COLO829 (cell line): ENCODE measurements at regions not wholly inside any gene's neighbourhood (a gene's known extent, or its start where the extent isn't known, plus 50 kb on each side); places are given as distances from the start of the nearest gene placed in this dataset.
"Not testable (repeated sequence)": the region's sequence is repeated elsewhere in the genome, so short reads cannot be mapped to it uniquely, and the experiment has no call there.

Experiments used
- DNase-seq: peaks from one replicate; pipeline ENCODE4 v3.0.0; 2012; ENCODE audit warnings: low spot score

DNA sequence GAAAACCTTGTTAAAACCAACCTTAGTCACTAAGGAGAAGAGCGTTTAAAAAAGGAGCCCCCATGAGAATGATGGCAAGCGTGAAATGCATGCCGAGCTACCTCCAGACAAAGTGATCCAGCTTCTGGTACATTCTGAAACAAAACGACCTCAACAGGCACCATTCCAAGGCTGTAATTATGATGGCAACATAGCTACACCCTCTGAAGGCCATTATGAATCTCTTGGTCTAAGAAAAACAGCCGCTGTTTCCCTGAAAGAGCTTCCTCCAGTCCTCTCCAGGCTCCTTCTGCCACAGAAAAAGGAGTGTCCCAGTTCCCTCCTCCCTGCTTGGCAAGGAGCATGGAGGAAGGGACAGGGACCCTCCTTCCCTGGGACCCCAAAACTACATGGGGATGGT, 50.0 kb upstream of the ABLIM1 start:
- no peak for DNase-seq

- no peak for DNase-seq
Observed at GRCh38 chr10:114708717-114709335, 50.8 kb upstream of the ABLIM1 start.

- no peak for DNase-seq
Observed at GRCh38 chr10:114709984-114710383, 51.9 kb upstream of the ABLIM1 start.

- DNase-seq: no peak
Observed at GRCh38 chr10:114711176-114711868, 53.2 kb upstream of the ABLIM1 start.

DNA sequence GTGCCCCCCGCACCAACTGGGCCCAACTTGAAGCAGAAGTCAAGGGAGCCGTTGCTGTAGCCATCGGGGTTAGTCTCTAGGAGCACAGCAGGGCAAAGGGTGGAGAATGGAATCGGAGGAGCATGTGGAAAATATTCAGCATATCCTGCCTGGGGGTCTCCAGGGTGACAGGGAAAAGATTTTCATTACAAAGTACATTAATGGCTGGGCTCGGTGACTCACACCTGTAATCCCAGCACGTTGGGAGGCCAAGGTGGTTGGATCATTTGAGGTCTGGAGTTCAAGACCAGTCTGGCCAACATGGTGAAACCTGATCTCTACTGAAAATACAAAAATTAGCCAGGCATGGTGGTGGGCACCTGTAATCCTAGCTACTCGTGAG, 53.8 kb upstream of the ABLIM1 start:
- DNase-seq: no peak

- DNase-seq: no peak
Observed at GRCh38 chr10:114713525-114714090, 55.5 kb upstream of the ABLIM1 start.

DNA sequence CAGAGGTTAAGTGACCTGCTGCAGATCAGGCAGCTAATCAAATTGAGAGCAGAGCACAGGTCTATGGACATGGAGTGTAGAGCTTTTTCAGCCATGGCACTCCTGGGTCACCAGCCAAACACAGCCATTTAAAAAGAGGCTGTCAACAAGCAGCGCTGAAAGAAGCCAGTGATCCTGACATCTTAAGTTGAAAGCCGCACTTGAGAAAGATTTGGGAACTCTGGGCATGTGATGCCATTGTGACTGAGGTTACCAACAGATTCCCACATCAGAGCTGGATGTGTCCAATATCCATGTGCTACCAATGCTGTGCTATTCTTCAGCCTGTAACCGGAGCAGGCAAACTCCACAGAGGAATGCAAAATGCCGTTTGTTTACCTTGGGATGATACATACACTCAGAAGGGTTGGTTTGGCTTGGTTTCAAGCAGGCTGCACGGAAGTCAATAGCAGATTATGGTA, 56.2 kb upstream of the ABLIM1 start:
- DNase-seq: peak; percentile 28

DNA sequence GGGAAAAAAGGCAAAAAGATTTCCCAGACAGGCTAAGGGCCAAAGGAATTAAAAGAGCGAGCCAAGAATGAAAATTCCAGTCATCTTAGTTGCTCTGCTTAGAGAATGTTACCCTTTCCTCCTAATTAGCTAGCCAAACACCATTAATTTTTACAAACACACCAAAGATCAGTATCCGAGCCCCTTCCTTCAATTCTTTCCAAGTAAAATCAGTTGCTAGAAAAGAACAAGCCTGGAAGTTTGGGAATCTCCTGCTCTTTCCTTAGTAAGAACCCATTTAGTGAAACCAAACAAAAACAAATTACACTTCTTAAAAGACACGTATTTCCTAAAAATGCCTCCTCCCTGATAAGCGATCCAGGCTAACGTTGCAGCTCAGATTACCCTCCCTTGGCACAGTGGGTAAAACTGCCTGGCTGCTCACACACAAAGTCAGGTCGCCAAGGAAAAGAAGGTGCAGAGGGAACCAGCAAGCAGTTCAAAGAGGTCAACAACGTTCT, 57.1 kb upstream of the ABLIM1 start:
- DNase-seq: no peak

GRCh38 chr10:114716811-114717404, 58.8 kb upstream of the ABLIM1 start:
- no peak for DNase-seq

DNA sequence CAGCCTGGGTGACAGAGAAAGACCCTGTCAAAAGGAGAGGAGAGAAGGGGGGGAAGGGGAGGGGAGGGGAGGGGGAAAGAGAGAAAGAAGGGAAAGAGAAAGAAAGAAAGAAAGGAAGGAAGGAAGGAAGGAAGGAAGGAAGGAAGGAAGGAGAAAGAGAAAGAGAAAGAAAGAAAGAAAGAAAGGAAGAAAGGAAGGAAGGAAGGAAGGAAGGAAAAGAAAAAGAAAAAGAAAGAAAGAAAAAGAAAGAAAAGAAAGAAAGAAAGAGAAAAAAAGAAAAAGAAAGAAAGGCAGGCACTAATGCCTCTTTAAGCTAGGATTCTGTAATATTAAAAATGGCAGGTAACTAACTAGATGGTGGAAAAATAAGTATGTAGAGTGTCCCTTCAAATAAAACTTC, 59.8 kb upstream of the ABLIM1 start:
- DNase-seq: not testable (repeated sequence)

GRCh38 chr10:114718374-114718773, 60.3 kb upstream of the ABLIM1 start:
- DNase-seq: no peak

- DNase-seq: no peak
Observed at GRCh38 chr10:114719311-114719710, 61.2 kb upstream of the ABLIM1 start.

DNA sequence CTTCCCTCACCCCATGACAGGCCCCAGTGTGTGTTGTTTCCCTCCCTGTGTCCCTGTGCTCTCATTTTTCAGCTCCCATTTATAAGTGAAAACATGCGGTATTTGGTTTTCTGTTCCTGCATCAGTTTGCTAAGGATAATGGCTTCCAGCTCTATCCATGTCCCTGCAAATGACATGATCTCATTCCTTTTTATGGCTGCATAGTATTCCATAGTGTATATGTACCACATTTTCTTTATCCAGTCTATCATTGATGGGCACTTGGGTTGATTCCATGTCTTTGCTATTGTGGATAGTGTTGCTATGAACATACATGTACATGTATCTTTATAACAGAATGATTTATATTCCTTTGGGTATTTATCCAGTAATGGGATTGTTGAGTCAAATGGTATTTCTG, 61.9 kb upstream of the ABLIM1 start:
- DNase-seq: not testable (repeated sequence)

DNA sequence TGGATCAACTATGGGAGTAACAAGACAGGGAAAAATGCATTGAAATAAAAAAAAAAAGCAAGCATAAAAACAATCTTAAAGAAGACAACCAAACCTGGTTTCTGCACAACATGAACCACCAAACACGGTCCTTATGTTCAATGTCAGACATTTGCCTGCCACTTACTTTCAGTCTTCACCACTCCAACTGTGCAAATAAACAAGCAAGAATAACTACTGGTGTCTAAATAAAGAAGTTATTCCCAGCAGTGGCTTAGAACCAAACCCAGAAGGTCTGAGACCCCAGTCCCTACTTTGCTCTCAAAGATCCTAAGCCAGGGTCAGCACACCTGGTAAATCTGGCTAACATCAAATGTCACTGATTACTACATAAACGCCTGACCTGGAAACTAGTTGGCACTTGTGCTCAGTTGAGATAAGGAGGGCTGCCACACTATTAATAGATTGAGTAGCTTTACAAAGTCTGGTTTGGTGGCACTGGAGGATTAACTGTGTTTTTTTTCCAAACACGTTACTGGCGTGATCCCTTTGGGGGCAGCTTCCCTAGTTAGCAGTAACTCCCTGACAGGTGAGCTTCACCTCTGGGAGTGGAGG, 62.7 kb upstream of the ABLIM1 start:
- no peak for DNase-seq

- not testable (repeated sequence) for DNase-seq
Observed at GRCh38 chr10:114722136-114722535, 64.1 kb upstream of the ABLIM1 start.

GRCh38 chr10:114723361-114723760, 65.3 kb upstream of the ABLIM1 start:
- DNase-seq: no peak

- DNase-seq: no peak
Observed at GRCh38 chr10:114723991-114724715, 66.1 kb upstream of the ABLIM1 start.

DNA sequence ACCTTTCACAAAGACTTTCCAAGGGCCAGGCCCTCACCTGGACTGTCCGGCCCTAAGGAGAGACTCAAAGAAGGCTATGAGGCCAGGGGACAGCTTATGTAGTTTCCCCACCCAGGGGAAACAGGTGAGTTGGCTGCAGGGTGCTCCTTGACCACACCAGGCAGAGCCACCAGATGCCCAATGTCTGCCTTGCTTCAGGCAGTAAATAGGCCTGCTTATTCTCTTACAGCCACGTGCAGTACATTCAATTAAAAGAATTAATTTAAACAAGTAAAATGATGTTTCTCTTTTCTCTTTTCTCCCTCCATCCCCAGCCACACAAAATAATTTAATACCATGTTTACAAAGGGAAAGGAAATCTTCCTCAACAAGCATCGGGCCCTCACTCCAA, 66.6 kb upstream of the ABLIM1 start:
- no peak for DNase-seq

DNA sequence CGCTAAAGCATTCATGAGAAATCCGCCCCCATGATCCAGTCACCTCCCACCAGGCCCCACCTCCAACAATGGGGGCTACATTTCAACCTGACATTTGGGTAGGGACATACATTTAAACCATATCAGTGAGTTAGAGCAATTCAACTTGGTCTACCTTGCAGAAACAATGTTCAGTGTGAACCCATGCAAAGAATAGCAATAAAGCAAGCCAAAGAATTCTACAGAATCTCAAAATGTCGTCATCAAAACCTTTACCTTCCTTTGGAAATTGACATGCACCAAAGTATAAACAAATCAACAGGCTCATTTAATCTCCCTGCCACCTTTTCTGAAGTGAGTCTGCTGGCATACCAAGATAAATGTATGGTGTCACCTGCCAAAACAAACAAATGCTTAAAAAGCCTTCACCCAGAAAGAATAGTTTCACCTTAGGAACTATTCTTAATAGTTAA, 68.8 kb upstream of the ABLIM1 start:
- DNase-seq: no peak

GRCh38 chr10:114728325-114728724, 70.2 kb upstream of the ABLIM1 start:
- no peak for DNase-seq

- no peak for DNase-seq
Observed at GRCh38 chr10:114729103-114729659, 71.1 kb upstream of the ABLIM1 start.

DNA sequence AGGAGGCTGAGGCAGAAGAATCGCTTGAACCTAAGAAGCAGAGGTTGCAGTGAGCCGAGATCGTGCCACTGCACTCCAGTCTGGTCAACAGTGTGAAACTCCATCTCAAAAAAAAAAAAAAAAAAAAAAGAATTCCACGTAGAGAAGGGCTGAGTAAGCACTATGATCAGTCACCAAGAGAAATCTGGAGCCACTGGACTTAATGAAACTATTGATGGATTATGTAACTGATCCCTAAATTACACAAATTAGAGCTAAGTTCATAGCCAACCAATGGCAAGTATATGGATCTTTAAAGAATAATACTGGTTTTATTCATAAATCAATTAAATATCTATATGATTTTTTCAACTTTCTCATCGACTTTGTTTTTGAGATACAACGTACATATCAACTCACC, 72.2 kb upstream of the ABLIM1 start:
- no peak for DNase-seq
